HCT116 (cell line): ENCODE measurements at regions not wholly inside any gene's neighbourhood (a gene's known extent, or its start where the extent isn't known, plus 50 kb on each side); places are given as distances from the start of the nearest gene placed in this dataset.
A peak's percentile ranks its signal among the peaks of the same experiment; 100 is the strongest.

Source experiments
- ATAC-seq: fragments of 200-7000 bp; cut with Tn5 transposase; 2 replicates; pipeline ENCODE4 v1.9.1; 2020; ENCODE audit warnings: mild to moderate bottlenecking, moderate library complexity
- BruUV-seq: library from RNA; stranded (reverse); fragments of 400-500 nt; replicated peaks from 2 replicates; lab custom pipeline; 2021; lab: Mats Ljungman, UMichigan
- CTCF ChIA-PET: fragments of 300-600 bp; sonication (Branson Sonifier 250); formaldehyde crosslinking; loops from one replicate; lab custom pipeline; 2021; ENCODE audit warnings: antibody characterized with exemption; lab: Charles Lee
- POLR2A ChIA-PET: fragments of 300-600, 350-600 bp; sonication (Branson Sonifier 250); formaldehyde crosslinking; loops from one replicate; lab custom pipeline; 2021; ENCODE audit warnings: antibody characterized with exemption; lab: Charles Lee
- RAD21 ChIA-PET, 2 experiments: fragments of 300-600 bp; sonication (Branson Sonifier 250); formaldehyde crosslinking; loops; one replicate each; lab custom pipeline; 2023; ENCODE audit warnings: low total read pairs in 2 of 2; ENCODE audit not compliant: uncharacterized antibody in 2 of 2, unreplicated experiment in 2 of 2, low non-redundant PET in 1 of 2; lab: Charles Lee
- DNase-seq: peaks from one replicate; pipeline ENCODE4 v3.0.0-alpha.2; 2010; ENCODE audit warnings: low read depth, low spot score
- H2AFZ ChIP-seq: fragments of 200-600 bp; shearing (Covaris generic), sonication (generic); 2 replicates; pipeline ENCODE4 v1.6.1; 2017; ENCODE audit warnings: low read depth, mixed run types, mixed read lengths, antibody characterized with exemption, low read length; ENCODE audit not compliant: poor library complexity, severe bottlenecking
- H3K27ac ChIP-seq: 2 replicates; pipeline ENCODE4 v1.5.1; 2012; ENCODE audit warnings: low read depth, low read length
- H3K27me3 ChIP-seq: fragments of 200-600 bp; sonication (generic); 2 replicates; pipeline ENCODE4 v1.6.1; 2016; ENCODE audit warnings: mixed run types, low read length, mixed read lengths; ENCODE audit not compliant: insufficient read depth
- H3K36me3 ChIP-seq, 2 experiments: fragments of 200-500 bp in 1 of 2; fragments of 200-600 bp in 1 of 2; sonication (Bioruptor generic) in 1 of 2; sonication (generic) in 1 of 2; 2 replicates each; pipeline versions ENCODE4 v1.5.1 to v1.6.1; 2014 to 2016; ENCODE audit warnings: low read length in 2 of 2, inconsistent platforms in 1 of 2, mixed read lengths in 1 of 2, mixed run types in 1 of 2; ENCODE audit not compliant: insufficient read depth in 2 of 2, control insufficient read depth in 1 of 2
- H3K4me1 ChIP-seq, 2 experiments: fragments of 200-600 bp in 1 of 2; sonication (generic) in 1 of 2; 2 replicates each; pipeline versions ENCODE4 v1.5.1 to v1.6.1; 2012 to 2017; ENCODE audit warnings: low read length in 2 of 2, inconsistent platforms in 1 of 2, mild to moderate bottlenecking in 1 of 2, mixed read lengths in 1 of 2, mixed run types in 1 of 2, moderate library complexity in 1 of 2; ENCODE audit not compliant: insufficient read depth in 2 of 2, control insufficient read depth in 1 of 2
- H3K4me2 ChIP-seq: fragments of 200-600 bp; sonication (generic); 2 replicates; pipeline ENCODE4 v1.6.1; 2017; ENCODE audit warnings: mixed run types, low read length, mixed read lengths
- H3K4me3 ChIP-seq, 2 experiments: fragments of 200-600 bp in 1 of 2; sonication (generic) in 1 of 2; replicated peaks in 1 of 2; 2 replicates each; pipeline ENCODE4 v1.5.1; 2011 to 2016; ENCODE audit warnings: low read length in 2 of 2, control low read depth in 1 of 2, low read depth in 1 of 2, mild to moderate bottlenecking in 1 of 2, mixed read lengths in 1 of 2, mixed run types in 1 of 2
- H3K79me2 ChIP-seq: fragments of 200-600 bp; sonication (generic); 2 replicates; pipeline ENCODE4 v1.6.1; 2017; ENCODE audit warnings: mild to moderate bottlenecking, mixed run types, low read length, moderate library complexity, mixed read lengths; ENCODE audit not compliant: insufficient read depth
- H3K9ac ChIP-seq: fragments of 200-600 bp; sonication (generic); 2 replicates; pipeline ENCODE4 v1.6.1; 2016; ENCODE audit warnings: low read length, mixed read lengths
- H3K9me2 ChIP-seq: fragments of 200-600 bp; sonication (generic), shearing (Covaris generic); 2 replicates; pipeline ENCODE4 v1.6.1; 2017; ENCODE audit warnings: mixed run types, mild to moderate bottlenecking, moderate library complexity; ENCODE audit not compliant: insufficient read depth
- H3K9me3 ChIP-seq, 2 experiments: fragments of 200-500 bp in 1 of 2; fragments of 200-600 bp in 1 of 2; sonication (Bioruptor generic) in 1 of 2; sonication (generic) in 1 of 2; 2 replicates each; pipeline ENCODE4 v1.6.1; 2014 to 2017; ENCODE audit warnings: low read length in 2 of 2, mixed read lengths in 2 of 2, inconsistent platforms in 1 of 2, low read depth in 1 of 2, mild to moderate bottlenecking in 1 of 2, mixed run types in 1 of 2, moderate library complexity in 1 of 2; ENCODE audit not compliant: control insufficient read depth in 1 of 2, insufficient read depth in 1 of 2
- H4K20me1 ChIP-seq: fragments of 200-600 bp; sonication (generic), shearing (Covaris generic); 2 replicates; pipeline ENCODE4 v1.6.1; 2017; ENCODE audit warnings: mixed run types, mild to moderate bottlenecking, moderate library complexity; ENCODE audit not compliant: insufficient read depth
- CEBPB ChIP-seq: IDR thresholded peaks from 2 replicates; pipeline ENCODE4 v1.6.1; 2012; ENCODE audit warnings: low read depth
- ELF1 ChIP-seq: IDR thresholded peaks from 2 replicates; pipeline ENCODE4 v1.6.1; 2012; ENCODE audit warnings: low read depth, borderline replicate concordance
- EZH2 ChIP-seq: fragments of 200-600 bp; sonication (generic); IDR thresholded peaks from 2 replicates; pipeline ENCODE4 v1.6.1; 2017; ENCODE audit warnings: antibody characterized with exemption, mixed run types
- EZH2phosphoT487 ChIP-seq: fragments of 200-600 bp; IDR thresholded peaks from 2 replicates; pipeline ENCODE4 v1.6.1; 2018; ENCODE audit warnings: antibody characterized with exemption, borderline replicate concordance
- FOSL1 ChIP-seq: IDR thresholded peaks from 2 replicates; pipeline ENCODE4 v1.6.1; 2012; ENCODE audit warnings: low read depth
- JUND ChIP-seq: IDR thresholded peaks from 2 replicates; pipeline ENCODE4 v1.6.1; 2012
- POLR2AphosphoS5 ChIP-seq: IDR thresholded peaks from 2 replicates; pipeline ENCODE4 v1.6.1; 2011; ENCODE audit warnings: mild to moderate bottlenecking, low read depth, low read length, moderate library complexity
- SP1 ChIP-seq: IDR thresholded peaks from 2 replicates; pipeline ENCODE4 v1.6.1; 2012; ENCODE audit warnings: low read depth
- SRF ChIP-seq: IDR thresholded peaks from 2 replicates; pipeline ENCODE4 v1.6.1; 2012; ENCODE audit warnings: low read depth
- TCF7L2 ChIP-seq: IDR thresholded peaks from 2 replicates; pipeline ENCODE4 v1.7.0; 2011; ENCODE audit warnings: borderline replicate concordance, inconsistent platforms; ENCODE audit not compliant: insufficient read depth, insufficient read length; ENCODE audit errors: extremely low read depth
- ZFX ChIP-seq: fragments of 450-650 bp; IDR thresholded peaks from 2 replicates; pipeline ENCODE4 v1.6.1; 2017
- ZNF274 ChIP-seq: fragments of 200-500 bp; sonication (Bioruptor generic); IDR thresholded peaks from 2 replicates; pipeline ENCODE4 v1.6.1; 2014; ENCODE audit warnings: mild to moderate bottlenecking, low read depth, low read length, inconsistent platforms
- intact Hi-C: fragments of 100-400 bp; cut with micrococcal nuclease; formaldehyde crosslinking; loops from 2 replicates; pipeline ENCODE4 v1.10.0; 2022
- TF ChIP-seq, protein P1 (sequence below): IDR thresholded peaks from 2 replicates; pipeline ENCODE4 v1.6.1; 2011; ENCODE audit warnings: mild to moderate bottlenecking, low read length, moderate library complexity; ENCODE audit not compliant: insufficient replicate concordance; ENCODE audit errors: extremely low read depth
- TF ChIP-seq, protein P2 (sequence below): IDR thresholded peaks from 2 replicates; pipeline ENCODE4 v1.6.1; 2012; ENCODE audit warnings: low read depth

DNA sequence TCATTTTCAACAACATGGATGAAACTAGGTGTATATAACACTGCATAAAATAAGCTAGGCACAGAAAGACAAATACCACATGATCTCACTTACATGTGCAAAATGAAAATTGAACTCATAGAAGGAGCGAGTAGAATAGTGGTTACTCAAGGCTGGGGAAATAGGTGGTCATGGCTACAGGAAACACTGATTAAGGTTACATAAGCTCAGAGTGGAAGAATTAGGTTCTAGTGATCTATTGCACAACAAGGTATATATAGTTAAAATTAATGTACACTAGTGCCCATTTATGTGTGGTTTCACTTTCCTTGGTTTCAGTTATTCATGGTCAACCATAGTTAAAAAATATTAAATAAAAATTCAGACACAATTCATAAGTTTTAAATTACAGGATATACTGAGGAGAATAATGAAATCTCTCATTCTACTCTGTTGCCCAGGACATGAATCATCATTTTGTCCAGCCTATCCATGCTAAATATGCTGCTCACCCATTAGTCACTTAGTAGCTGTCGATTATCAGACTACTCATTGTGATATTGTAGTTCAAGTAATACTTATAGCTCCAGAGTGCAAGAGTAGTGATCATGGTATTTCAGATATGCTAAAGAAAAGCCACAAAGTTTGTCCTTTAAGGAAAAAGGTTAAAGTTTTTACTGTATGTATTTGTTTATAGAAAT lies 1530.9 kb upstream of the LRRTM1 start:
- Histone ChIP-seq H3K9me3 (no peaks in the 10 kb centered on the region), H3K4me3 (no peak overlapping the region), H3K4me1 (peaks cover 0 to 9% of the 10 kb centered on the region in 2 experiments; a peak in 2 of 4 replicates), H3K9me2 (no peaks in the 10 kb centered on the region), H3K4me2 (peak overlapping the region; percentile 22; the same call in 1 of the 2 replicates), H3K27me3 (no peaks in the 10 kb centered on the region), H4K20me1 (no peaks in the 10 kb centered on the region), H3K27ac (no peak overlapping the region), H3K79me2 (no peaks in the 10 kb centered on the region), H3K36me3 (no peaks in the 10 kb centered on the region; a peak in 1 of 4 replicates), H2AFZ (peak overlapping the region; percentile 42), H3K9ac (no peak overlapping the region)
- no TSS peak for BruUV-seq
- DNase-seq (no peak), ATAC-seq (peak; percentile 54; the same call in 1 of the 2 replicates)
- TF ChIP-seq EZH2, result no peak
- no peak for TF ChIP-seq ZFX
- TF ChIP-seq JUND, result no peak
- no peak for TF ChIP-seq TCF7L2
- TF ChIP-seq EZH2phosphoT487, result no peak
- no peak for TF ChIP-seq SRF
- TF ChIP-seq FOSL1, result no peak
- TF ChIP-seq, protein P1, sequence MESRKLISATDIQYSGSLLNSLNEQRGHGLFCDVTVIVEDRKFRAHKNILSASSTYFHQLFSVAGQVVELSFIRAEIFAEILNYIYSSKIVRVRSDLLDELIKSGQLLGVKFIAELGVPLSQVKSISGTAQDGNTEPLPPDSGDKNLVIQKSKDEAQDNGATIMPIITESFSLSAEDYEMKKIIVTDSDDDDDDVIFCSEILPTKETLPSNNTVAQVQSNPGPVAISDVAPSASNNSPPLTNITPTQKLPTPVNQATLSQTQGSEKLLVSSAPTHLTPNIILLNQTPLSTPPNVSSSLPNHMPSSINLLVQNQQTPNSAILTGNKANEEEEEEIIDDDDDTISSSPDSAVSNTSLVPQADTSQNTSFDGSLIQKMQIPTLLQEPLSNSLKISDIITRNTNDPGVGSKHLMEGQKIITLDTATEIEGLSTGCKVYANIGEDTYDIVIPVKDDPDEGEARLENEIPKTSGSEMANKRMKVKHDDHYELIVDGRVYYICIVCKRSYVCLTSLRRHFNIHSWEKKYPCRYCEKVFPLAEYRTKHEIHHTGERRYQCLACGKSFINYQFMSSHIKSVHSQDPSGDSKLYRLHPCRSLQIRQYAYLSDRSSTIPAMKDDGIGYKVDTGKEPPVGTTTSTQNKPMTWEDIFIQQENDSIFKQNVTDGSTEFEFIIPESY, result no peak
- no peak for TF ChIP-seq POLR2AphosphoS5
- TF ChIP-seq, protein P2, sequence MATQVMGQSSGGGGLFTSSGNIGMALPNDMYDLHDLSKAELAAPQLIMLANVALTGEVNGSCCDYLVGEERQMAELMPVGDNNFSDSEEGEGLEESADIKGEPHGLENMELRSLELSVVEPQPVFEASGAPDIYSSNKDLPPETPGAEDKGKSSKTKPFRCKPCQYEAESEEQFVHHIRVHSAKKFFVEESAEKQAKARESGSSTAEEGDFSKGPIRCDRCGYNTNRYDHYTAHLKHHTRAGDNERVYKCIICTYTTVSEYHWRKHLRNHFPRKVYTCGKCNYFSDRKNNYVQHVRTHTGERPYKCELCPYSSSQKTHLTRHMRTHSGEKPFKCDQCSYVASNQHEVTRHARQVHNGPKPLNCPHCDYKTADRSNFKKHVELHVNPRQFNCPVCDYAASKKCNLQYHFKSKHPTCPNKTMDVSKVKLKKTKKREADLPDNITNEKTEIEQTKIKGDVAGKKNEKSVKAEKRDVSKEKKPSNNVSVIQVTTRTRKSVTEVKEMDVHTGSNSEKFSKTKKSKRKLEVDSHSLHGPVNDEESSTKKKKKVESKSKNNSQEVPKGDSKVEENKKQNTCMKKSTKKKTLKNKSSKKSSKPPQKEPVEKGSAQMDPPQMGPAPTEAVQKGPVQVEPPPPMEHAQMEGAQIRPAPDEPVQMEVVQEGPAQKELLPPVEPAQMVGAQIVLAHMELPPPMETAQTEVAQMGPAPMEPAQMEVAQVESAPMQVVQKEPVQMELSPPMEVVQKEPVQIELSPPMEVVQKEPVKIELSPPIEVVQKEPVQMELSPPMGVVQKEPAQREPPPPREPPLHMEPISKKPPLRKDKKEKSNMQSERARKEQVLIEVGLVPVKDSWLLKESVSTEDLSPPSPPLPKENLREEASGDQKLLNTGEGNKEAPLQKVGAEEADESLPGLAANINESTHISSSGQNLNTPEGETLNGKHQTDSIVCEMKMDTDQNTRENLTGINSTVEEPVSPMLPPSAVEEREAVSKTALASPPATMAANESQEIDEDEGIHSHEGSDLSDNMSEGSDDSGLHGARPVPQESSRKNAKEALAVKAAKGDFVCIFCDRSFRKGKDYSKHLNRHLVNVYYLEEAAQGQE, result no peak
- TF ChIP-seq SP1, result no peak
- no peak for TF ChIP-seq ZNF274
- no peak; the same call in 1 of the 2 replicates for TF ChIP-seq CEBPB
- TF ChIP-seq ELF1, result no peak
- RAD21 ChIA-PET, result no interaction called here
- POLR2A ChIA-PET, result no interaction called here
- intact Hi-C loops, result no loop called here
- CTCF ChIA-PET, result no interaction called here
